HCT116 (cell line): ENCODE measurements at regions not wholly inside any gene's neighbourhood (a gene's known extent, or its start where the extent isn't known, plus 50 kb on each side); places are given as distances from the start of the nearest gene placed in this dataset.

Source experiments
- ATAC-seq: fragments of 200-7000 bp; cut with Tn5 transposase; 2 replicates; pipeline ENCODE4 v1.9.1; 2020; ENCODE audit warnings: mild to moderate bottlenecking, moderate library complexity
- BruUV-seq: library from RNA; stranded (reverse); fragments of 400-500 nt; replicated peaks from 2 replicates; lab custom pipeline; 2021; lab: Mats Ljungman, UMichigan
- CTCF ChIA-PET: fragments of 300-600 bp; sonication (Branson Sonifier 250); formaldehyde crosslinking; loops from one replicate; lab custom pipeline; 2021; ENCODE audit warnings: antibody characterized with exemption; lab: Charles Lee
- POLR2A ChIA-PET: fragments of 300-600, 350-600 bp; sonication (Branson Sonifier 250); formaldehyde crosslinking; loops from one replicate; lab custom pipeline; 2021; ENCODE audit warnings: antibody characterized with exemption; lab: Charles Lee
- RAD21 ChIA-PET, 2 experiments: fragments of 300-600 bp; sonication (Branson Sonifier 250); formaldehyde crosslinking; loops; one replicate each; lab custom pipeline; 2023; ENCODE audit warnings: low total read pairs in 2 of 2; ENCODE audit not compliant: uncharacterized antibody in 2 of 2, unreplicated experiment in 2 of 2, low non-redundant PET in 1 of 2; lab: Charles Lee
- DNase-seq: peaks from one replicate; pipeline ENCODE4 v3.0.0-alpha.2; 2010; ENCODE audit warnings: low read depth, low spot score
- H2AFZ ChIP-seq: fragments of 200-600 bp; shearing (Covaris generic), sonication (generic); 2 replicates; pipeline ENCODE4 v1.6.1; 2017; ENCODE audit warnings: low read depth, mixed run types, mixed read lengths, antibody characterized with exemption, low read length; ENCODE audit not compliant: poor library complexity, severe bottlenecking
- H3K27ac ChIP-seq: 2 replicates; pipeline ENCODE4 v1.5.1; 2012; ENCODE audit warnings: low read depth, low read length
- H3K27me3 ChIP-seq: fragments of 200-600 bp; sonication (generic); 2 replicates; pipeline ENCODE4 v1.6.1; 2016; ENCODE audit warnings: mixed run types, low read length, mixed read lengths; ENCODE audit not compliant: insufficient read depth
- H3K36me3 ChIP-seq, 2 experiments: fragments of 200-500 bp in 1 of 2; fragments of 200-600 bp in 1 of 2; sonication (Bioruptor generic) in 1 of 2; sonication (generic) in 1 of 2; 2 replicates each; pipeline versions ENCODE4 v1.5.1 to v1.6.1; 2014 to 2016; ENCODE audit warnings: low read length in 2 of 2, inconsistent platforms in 1 of 2, mixed read lengths in 1 of 2, mixed run types in 1 of 2; ENCODE audit not compliant: insufficient read depth in 2 of 2, control insufficient read depth in 1 of 2
- H3K4me1 ChIP-seq, 2 experiments: fragments of 200-600 bp in 1 of 2; sonication (generic) in 1 of 2; 2 replicates each; pipeline versions ENCODE4 v1.5.1 to v1.6.1; 2012 to 2017; ENCODE audit warnings: low read length in 2 of 2, inconsistent platforms in 1 of 2, mild to moderate bottlenecking in 1 of 2, mixed read lengths in 1 of 2, mixed run types in 1 of 2, moderate library complexity in 1 of 2; ENCODE audit not compliant: insufficient read depth in 2 of 2, control insufficient read depth in 1 of 2
- H3K4me2 ChIP-seq: fragments of 200-600 bp; sonication (generic); 2 replicates; pipeline ENCODE4 v1.6.1; 2017; ENCODE audit warnings: mixed run types, low read length, mixed read lengths
- H3K4me3 ChIP-seq, 2 experiments: fragments of 200-600 bp in 1 of 2; sonication (generic) in 1 of 2; replicated peaks in 1 of 2; 2 replicates each; pipeline ENCODE4 v1.5.1; 2011 to 2016; ENCODE audit warnings: low read length in 2 of 2, control low read depth in 1 of 2, low read depth in 1 of 2, mild to moderate bottlenecking in 1 of 2, mixed read lengths in 1 of 2, mixed run types in 1 of 2
- H3K79me2 ChIP-seq: fragments of 200-600 bp; sonication (generic); 2 replicates; pipeline ENCODE4 v1.6.1; 2017; ENCODE audit warnings: mild to moderate bottlenecking, mixed run types, low read length, moderate library complexity, mixed read lengths; ENCODE audit not compliant: insufficient read depth
- H3K9ac ChIP-seq: fragments of 200-600 bp; sonication (generic); 2 replicates; pipeline ENCODE4 v1.6.1; 2016; ENCODE audit warnings: low read length, mixed read lengths
- H3K9me2 ChIP-seq: fragments of 200-600 bp; sonication (generic), shearing (Covaris generic); 2 replicates; pipeline ENCODE4 v1.6.1; 2017; ENCODE audit warnings: mixed run types, mild to moderate bottlenecking, moderate library complexity; ENCODE audit not compliant: insufficient read depth
- H3K9me3 ChIP-seq, 2 experiments: fragments of 200-500 bp in 1 of 2; fragments of 200-600 bp in 1 of 2; sonication (Bioruptor generic) in 1 of 2; sonication (generic) in 1 of 2; 2 replicates each; pipeline ENCODE4 v1.6.1; 2014 to 2017; ENCODE audit warnings: low read length in 2 of 2, mixed read lengths in 2 of 2, inconsistent platforms in 1 of 2, low read depth in 1 of 2, mild to moderate bottlenecking in 1 of 2, mixed run types in 1 of 2, moderate library complexity in 1 of 2; ENCODE audit not compliant: control insufficient read depth in 1 of 2, insufficient read depth in 1 of 2
- H4K20me1 ChIP-seq: fragments of 200-600 bp; sonication (generic), shearing (Covaris generic); 2 replicates; pipeline ENCODE4 v1.6.1; 2017; ENCODE audit warnings: mixed run types, mild to moderate bottlenecking, moderate library complexity; ENCODE audit not compliant: insufficient read depth
- EZH2 ChIP-seq: fragments of 200-600 bp; sonication (generic); IDR thresholded peaks from 2 replicates; pipeline ENCODE4 v1.6.1; 2017; ENCODE audit warnings: antibody characterized with exemption, mixed run types
- FOSL1 ChIP-seq: IDR thresholded peaks from 2 replicates; pipeline ENCODE4 v1.6.1; 2012; ENCODE audit warnings: low read depth
- SIN3A ChIP-seq: IDR thresholded peaks from 2 replicates; pipeline ENCODE4 v1.6.1; 2012; ENCODE audit warnings: low read depth
- SRF ChIP-seq: IDR thresholded peaks from 2 replicates; pipeline ENCODE4 v1.6.1; 2012; ENCODE audit warnings: low read depth
- TCF7L2 ChIP-seq: IDR thresholded peaks from 2 replicates; pipeline ENCODE4 v1.7.0; 2011; ENCODE audit warnings: borderline replicate concordance, inconsistent platforms; ENCODE audit not compliant: insufficient read depth, insufficient read length; ENCODE audit errors: extremely low read depth
- ZFX ChIP-seq: fragments of 450-650 bp; IDR thresholded peaks from 2 replicates; pipeline ENCODE4 v1.6.1; 2017
- intact Hi-C: fragments of 100-400 bp; cut with micrococcal nuclease; formaldehyde crosslinking; loops from 2 replicates; pipeline ENCODE4 v1.10.0; 2022

- DNase-seq (no peak), ATAC-seq (no peak)
- intact Hi-C loops = no loop called here
- H4K20me1 ChIP-seq = no peaks in the 10 kb centered on the region
- no peaks in the 10 kb centered on the region for H3K79me2 ChIP-seq
- H3K27me3 ChIP-seq = no peaks in the 10 kb centered on the region
- H3K9me2 ChIP-seq = no peaks in the 10 kb centered on the region
- ChIA-PET RAD21 (no interaction called here), POLR2A (no interaction called here), CTCF (no interaction called here)
- H3K4me3 ChIP-seq = no peak overlapping the region
- no peaks in the 10 kb centered on the region for H3K4me1 ChIP-seq
- no peak overlapping the region for H2AFZ ChIP-seq
- TF ChIP-seq TCF7L2 (no peak), FOSL1 (no peak), SIN3A (no peak), EZH2 (no peak)
- H3K9me3 ChIP-seq = no peaks in the 10 kb centered on the region
- H3K36me3 ChIP-seq = no peaks in the 10 kb centered on the region
- no peak overlapping the region for H3K4me2 ChIP-seq
- H3K9ac ChIP-seq = no peak overlapping the region
- no TSS peak for BruUV-seq
- H3K27ac ChIP-seq = no peak overlapping the region
Observed at GRCh38 chr7:12054830-12055229, 156.3 kb upstream of the TMEM106B start.

GRCh38 chr7:12056381-12056780 lies 154.7 kb upstream of the TMEM106B start:
- BruUV-seq = no TSS peak
- no peak for DNase-seq
- H3K79me2 ChIP-seq = no peaks in the 10 kb centered on the region
- no peak overlapping the region for H3K4me2 ChIP-seq
- intact Hi-C loops = no loop called here
- H3K9ac ChIP-seq = no peak overlapping the region
- no peak overlapping the region for H2AFZ ChIP-seq
- ATAC-seq = no peak
- CTCF ChIA-PET = no interaction called here
- TF ChIP-seq SRF (no peak), ZFX (no peak)
- no peaks in the 10 kb centered on the region for H3K4me1 ChIP-seq
- POLR2A ChIA-PET = no interaction called here
- RAD21 ChIA-PET = no interaction called here
- no peaks in the 10 kb centered on the region for H3K9me2 ChIP-seq
- H3K4me3 ChIP-seq = no peak overlapping the region
- H3K36me3 ChIP-seq = no peaks in the 10 kb centered on the region
- no peaks in the 10 kb centered on the region for H4K20me1 ChIP-seq
- H3K27ac ChIP-seq = no peak overlapping the region
- H3K27me3 ChIP-seq = no peaks in the 10 kb centered on the region
- H3K9me3 ChIP-seq = no peaks in the 10 kb centered on the region
